Uterus (tissue), 3 donors: ENCODE measurements at regions not wholly inside any gene's neighbourhood (a gene's known extent, or its start where the extent isn't known, plus 50 kb on each side); places are given as distances from the start of the nearest gene placed in this dataset.

Source experiments
- DNase-seq, 2 donors: peaks; one replicate each; pipeline ENCODE4 v3.0.0-alpha.2; 2019 to 2020
- H3K27ac ChIP-seq, 2 donors: fragments of 200-600 bp; sonication (generic); 1 replicate in 1 of 2; 2 replicates in 1 of 2; pipeline ENCODE4 v1.5.1; 2016 to 2018
- H3K27me3 ChIP-seq, 2 donors: fragments of 200-600 bp; sonication (generic); one replicate each; pipeline ENCODE4 v1.5.1; 2018 to 2019; ENCODE audit warnings: control low read depth in 1 of 2
- H3K36me3 ChIP-seq, 2 donors: fragments of 200-600 bp; sonication (generic); one replicate each; pipeline ENCODE4 v1.5.1; 2019; ENCODE audit warnings: control low read depth in 1 of 2
- H3K4me1 ChIP-seq, 2 donors: fragments of 200-600 bp; sonication (generic); one replicate each; pipeline ENCODE4 v1.5.1; 2018 to 2019; ENCODE audit warnings: control low read depth in 1 of 2
- H3K4me3 ChIP-seq, 2 donors: fragments of 200-600 bp; sonication (generic); 1 replicate in 1 of 2; 2 replicates in 1 of 2; pipeline ENCODE4 v1.5.1; 2018 to 2019; ENCODE audit warnings: mild to moderate bottlenecking in 1 of 2
- H3K9me3 ChIP-seq, 2 donors: fragments of 200-600 bp; sonication (generic); one replicate each; pipeline ENCODE4 v1.5.1; 2019; ENCODE audit warnings: control low read depth in 1 of 2
- POLR2A ChIP-seq, 2 donors: fragments of 450-650 bp; IDR thresholded peaks; one replicate each; pipeline ENCODE4 v1.6.1; 2016; ENCODE audit warnings: antibody characterized with exemption in 2 of 2, mild to moderate bottlenecking in 1 of 2, moderate library complexity in 1 of 2
- intact Hi-C: fragments of 100-400 bp; cut with DNase I; formaldehyde crosslinking; loops from one replicate; pipeline ENCODE4 v1.15.1; 2023; ENCODE audit warnings: low total_unique reads
- TF ChIP-seq, protein P1 (sequence below), 4 experiments: fragments of 200-600 bp in 2 of 4; fragments of 450-650 bp in 2 of 4; sonication (generic) in 2 of 4; IDR thresholded peaks; one replicate each; pipeline ENCODE4 v1.5.1; 2016 to 2019; ENCODE audit warnings: antibody characterized with exemption in 4 of 4, mild to moderate bottlenecking in 2 of 4, moderate library complexity in 1 of 4
- donor health status: DM: yes; HTN: yes; CAD: no.

DNA sequence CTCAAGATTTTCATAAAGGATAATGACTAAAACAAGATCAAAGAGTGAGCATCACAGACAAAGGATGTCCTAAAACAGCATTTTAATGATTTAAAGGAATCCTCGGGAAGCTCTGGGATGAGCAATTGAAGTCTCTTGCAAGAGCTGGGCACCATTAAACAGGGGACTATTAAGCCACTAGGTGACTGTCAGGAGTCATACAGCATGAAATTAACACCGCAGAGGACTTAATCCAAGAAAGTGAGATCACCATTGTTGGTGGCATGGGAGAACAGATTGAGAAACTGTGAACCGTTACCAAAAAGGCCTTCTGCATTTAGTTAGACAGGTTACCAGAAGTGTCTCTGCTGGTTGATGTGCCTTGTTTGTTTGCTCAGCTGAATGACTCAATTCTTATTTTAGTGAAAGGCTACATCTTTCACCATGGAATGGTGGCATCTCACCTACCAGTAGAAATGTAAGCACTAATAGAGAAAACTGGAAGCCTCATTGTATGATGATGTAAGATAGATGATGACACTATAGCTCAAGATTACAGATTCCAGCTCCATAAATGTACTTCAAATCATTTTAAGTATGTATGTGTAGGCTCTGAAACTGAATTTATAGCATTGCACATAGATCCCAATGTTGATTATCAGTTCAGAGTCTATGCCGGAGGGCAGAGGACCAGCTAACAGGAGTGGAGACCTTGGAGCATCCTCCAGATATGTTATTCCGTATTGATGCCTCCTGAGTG lies 427.6 kb downstream of the SUCLG1 start:
- H3K36me3 ChIP-seq = no peaks in the 10 kb centered on the region
- no peak overlapping the region for H3K27ac ChIP-seq
- intact Hi-C loops = no loop called here
- H3K9me3 ChIP-seq = no peaks in the 10 kb centered on the region
- H3K4me1 ChIP-seq = no peaks in the 10 kb centered on the region
- TF ChIP-seq, protein P1, sequence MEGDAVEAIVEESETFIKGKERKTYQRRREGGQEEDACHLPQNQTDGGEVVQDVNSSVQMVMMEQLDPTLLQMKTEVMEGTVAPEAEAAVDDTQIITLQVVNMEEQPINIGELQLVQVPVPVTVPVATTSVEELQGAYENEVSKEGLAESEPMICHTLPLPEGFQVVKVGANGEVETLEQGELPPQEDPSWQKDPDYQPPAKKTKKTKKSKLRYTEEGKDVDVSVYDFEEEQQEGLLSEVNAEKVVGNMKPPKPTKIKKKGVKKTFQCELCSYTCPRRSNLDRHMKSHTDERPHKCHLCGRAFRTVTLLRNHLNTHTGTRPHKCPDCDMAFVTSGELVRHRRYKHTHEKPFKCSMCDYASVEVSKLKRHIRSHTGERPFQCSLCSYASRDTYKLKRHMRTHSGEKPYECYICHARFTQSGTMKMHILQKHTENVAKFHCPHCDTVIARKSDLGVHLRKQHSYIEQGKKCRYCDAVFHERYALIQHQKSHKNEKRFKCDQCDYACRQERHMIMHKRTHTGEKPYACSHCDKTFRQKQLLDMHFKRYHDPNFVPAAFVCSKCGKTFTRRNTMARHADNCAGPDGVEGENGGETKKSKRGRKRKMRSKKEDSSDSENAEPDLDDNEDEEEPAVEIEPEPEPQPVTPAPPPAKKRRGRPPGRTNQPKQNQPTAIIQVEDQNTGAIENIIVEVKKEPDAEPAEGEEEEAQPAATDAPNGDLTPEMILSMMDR (IDR thresholded peaks at IDR 0.05) = no peak
- TF ChIP-seq POLR2A (IDR thresholded peaks at IDR 0.05) = no peak
- DNase-seq = no peak
- no peaks in the 10 kb centered on the region for H3K27me3 ChIP-seq
- H3K4me3 ChIP-seq = no peak overlapping the region

DNA sequence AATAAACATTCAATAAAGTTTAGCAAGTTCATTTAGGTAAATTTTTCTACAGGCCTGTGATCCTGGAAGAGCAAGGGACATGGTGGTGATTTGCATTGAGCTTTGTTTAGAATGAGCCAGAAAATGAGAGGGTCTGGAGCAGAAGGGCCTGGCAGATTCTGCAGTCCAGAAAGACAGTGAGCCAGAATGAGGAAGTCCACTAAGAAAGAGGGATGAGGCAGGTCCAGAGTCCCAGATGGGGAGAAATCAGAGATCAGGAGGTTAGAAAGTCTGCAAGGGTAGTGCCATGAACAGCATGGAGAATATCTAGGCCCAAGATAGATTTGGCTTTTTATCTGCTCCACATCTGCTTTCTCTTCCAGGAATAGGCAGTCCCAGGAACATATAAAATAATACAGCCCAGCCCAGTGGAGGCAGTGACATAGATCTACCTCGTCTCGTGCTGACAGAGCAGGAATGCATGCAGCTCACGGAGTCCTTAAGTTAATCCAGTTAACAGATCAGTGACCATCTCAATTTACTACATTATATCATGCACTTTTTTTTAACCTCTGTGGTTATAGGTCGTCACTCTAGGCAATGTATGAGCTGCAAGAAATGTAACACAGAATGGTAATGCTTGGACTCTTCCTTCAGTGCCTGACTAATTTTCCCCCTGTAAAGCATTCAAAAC lies 429.0 kb downstream of the SUCLG1 start:
- H3K4me1 ChIP-seq = no peaks in the 10 kb centered on the region
- no peaks in the 10 kb centered on the region for H3K9me3 ChIP-seq
- DNase-seq = no peak
- H3K36me3 ChIP-seq = no peaks in the 10 kb centered on the region
- intact Hi-C loops = no loop called here
- no peaks in the 10 kb centered on the region for H3K27me3 ChIP-seq
- no peak overlapping the region for H3K4me3 ChIP-seq
- no peak for TF ChIP-seq POLR2A (IDR thresholded peaks at IDR 0.05)
- TF ChIP-seq, protein P1 (IDR thresholded peaks at IDR 0.05) = no peak
- H3K27ac ChIP-seq = no peak overlapping the region

- TF ChIP-seq, protein P1 (IDR thresholded peaks at IDR 0.05) = no peak
- TF ChIP-seq POLR2A (IDR thresholded peaks at IDR 0.05) = no peak
- H3K4me1 ChIP-seq = no peaks in the 10 kb centered on the region
- H3K27ac ChIP-seq = no peak overlapping the region
- no peaks in the 10 kb centered on the region for H3K36me3 ChIP-seq
- no peaks in the 10 kb centered on the region for H3K9me3 ChIP-seq
- intact Hi-C loops = no loop called here
- no peaks in the 10 kb centered on the region for H3K27me3 ChIP-seq
- DNase-seq = no peak
- H3K4me3 ChIP-seq = no peak overlapping the region
These were observed 432.3 kb downstream of the SUCLG1 start for GRCh38 chr2:84026818-84027217.

GRCh38 chr2:84022810-84023431 lies 436.2 kb downstream of the SUCLG1 start:
- intact Hi-C loops = no loop called here
- TF ChIP-seq, protein P1 (IDR thresholded peaks at IDR 0.05) = peak in 2 of 4 experiments; percentile 10 to 18
- no peak for TF ChIP-seq POLR2A (IDR thresholded peaks at IDR 0.05)
- Histone ChIP-seq H3K4me3 (no peak overlapping the region), H3K27me3 (no peaks in the 10 kb centered on the region), H3K27ac (no peak overlapping the region), H3K9me3 (no peaks in the 10 kb centered on the region), H3K4me1 (no peaks in the 10 kb centered on the region), H3K36me3 (no peaks in the 10 kb centered on the region)
- no peak for DNase-seq

DNA sequence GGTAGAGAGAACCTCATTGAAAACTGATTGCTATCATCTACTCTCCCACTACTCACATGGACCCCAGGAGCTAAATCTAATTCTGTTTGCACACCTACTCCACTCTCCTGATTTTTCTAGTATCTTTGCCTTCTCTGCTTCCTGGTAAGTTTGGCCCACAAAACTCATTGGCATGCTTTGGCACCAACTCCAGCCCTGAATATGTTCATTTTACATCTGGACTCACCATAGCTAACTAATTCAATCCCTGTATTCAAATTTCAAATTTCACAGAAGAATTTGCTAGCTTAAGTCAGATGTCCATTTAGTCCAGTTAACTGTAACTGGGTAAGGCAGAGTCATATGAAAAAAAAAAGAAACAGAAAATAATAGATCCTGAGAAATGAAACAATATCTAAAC lies 442.1 kb downstream of the SUCLG1 start:
- no peak for TF ChIP-seq POLR2A (IDR thresholded peaks at IDR 0.05)
- TF ChIP-seq, protein P1 (IDR thresholded peaks at IDR 0.05) = no peak
- Histone ChIP-seq H3K27ac (no peak overlapping the region), H3K4me3 (no peak overlapping the region), H3K4me1 (no peaks in the 10 kb centered on the region), H3K36me3 (no peaks in the 10 kb centered on the region), H3K9me3 (no peaks in the 10 kb centered on the region), H3K27me3 (no peaks in the 10 kb centered on the region)
- no peak for DNase-seq
- intact Hi-C loops = no loop called here
